ENCODE measurements at regions not wholly inside any gene's neighbourhood (a gene's known extent, or its start where the extent isn't known, plus 50 kb on each side); places are given as distances from the start of the nearest gene placed in this dataset.

GRCh38 chrX:7568597-7568996 is 274.4 kb upstream of the VCX start:
- Histone ChIP-seq H2AFZ (ENCODE audit: low read length) (no peak overlapping the region), H2BK5ac (ENCODE audit: low read length) (no peak overlapping the region), H3K4me2 (ENCODE audit: insufficient read depth, low read length, poor library complexity, severe bottlenecking) (no peak overlapping the region), H2BK15ac (ENCODE audit: low read length) (no peak overlapping the region), H3K79me1 (ENCODE audit: low read depth, low read length) (no peaks in the 10 kb centered on the region), H2BK120ac (ENCODE audit: low read depth, low read length) (no peak overlapping the region), H3K14ac (ENCODE audit: low read length) (no peak overlapping the region), H4K8ac (ENCODE audit: low read depth, low read length) (no peak overlapping the region), H4K91ac (ENCODE audit: low read depth, low read length, poor library complexity) (no peak overlapping the region), H3K27me3 (ENCODE audit: control insufficient read depth in 3 of 3, insufficient read depth in 3 of 3, low read depth in 1 of 3, low read length in 3 of 3) (no peaks in the 10 kb centered on the region), H3K4me1 (ENCODE audit: control insufficient read depth in 2 of 2, insufficient read depth in 1 of 2, low read depth in 1 of 2, low read length in 2 of 2) (peaks cover 0 to 2% of the 10 kb centered on the region in 2 donors), H2BK12ac (ENCODE audit: low read length) (no peak overlapping the region), H3K36me3 (replicated peaks in 1 of 2; ENCODE audit: control insufficient read depth in 2 of 2, insufficient read depth in 2 of 2, low read length in 2 of 2) (no peaks in the 10 kb centered on the region), H2AK5ac (ENCODE audit: low read depth, low read length) (no peak overlapping the region), H3K4ac (ENCODE audit: low read length) (no peak overlapping the region), H3K9me3 (replicated peaks in 1 of 2; ENCODE audit: control insufficient read depth in 2 of 2, insufficient read depth in 1 of 2, low read depth in 1 of 2, low read length in 2 of 2) (no peaks in the 10 kb centered on the region), H3K9ac (ENCODE audit: low read depth, low read length, poor library complexity) (no peak overlapping the region), H3K4me3 (ENCODE audit: low read length in 2 of 2) (no peak overlapping the region), H3K23ac (ENCODE audit: low read depth, low read length, poor library complexity) (no peak overlapping the region), H3K18ac (ENCODE audit: low read length) (no peak overlapping the region), H3K27ac (replicated peaks; ENCODE audit: low read length) (no peak overlapping the region)
- no peak for DNase-seq (ENCODE audit: low spot score)
- no CpG with 5 or more reads among the region's 4 CpGs for WGBS, 2 donors (ENCODE audit: extremely low coverage in 2 of 2, insufficient read length in 2 of 2, insufficient replicate concordance in 1 of 2)

- no peak overlapping the region for H2BK15ac ChIP-seq (ENCODE audit: low read length)
- H3K27me3 ChIP-seq (ENCODE audit: control insufficient read depth in 3 of 3, insufficient read depth in 3 of 3, low read depth in 1 of 3, low read length in 3 of 3), result no peaks in the 10 kb centered on the region
- no peak overlapping the region for H3K27ac ChIP-seq (replicated peaks; ENCODE audit: low read length)
- no peaks in the 10 kb centered on the region for H3K9me3 ChIP-seq (replicated peaks in 1 of 2; ENCODE audit: control insufficient read depth in 2 of 2, insufficient read depth in 1 of 2, low read depth in 1 of 2, low read length in 2 of 2)
- H3K4me1 ChIP-seq (ENCODE audit: control insufficient read depth in 2 of 2, insufficient read depth in 1 of 2, low read depth in 1 of 2, low read length in 2 of 2), result peaks cover 0 to 2% of the 10 kb centered on the region in 2 donors
- no peak overlapping the region for H2BK12ac ChIP-seq (ENCODE audit: low read length)
- H3K4ac ChIP-seq (ENCODE audit: low read length), result no peak overlapping the region
- no CpG with 5 or more reads among the region's 3 CpGs for WGBS, 2 donors (ENCODE audit: extremely low coverage in 2 of 2, insufficient read length in 2 of 2, insufficient replicate concordance in 1 of 2)
- H3K14ac ChIP-seq (ENCODE audit: low read length), result no peak overlapping the region
- H3K23ac ChIP-seq (ENCODE audit: low read depth, low read length, poor library complexity), result no peak overlapping the region
- H2BK120ac ChIP-seq (ENCODE audit: low read depth, low read length), result no peak overlapping the region
- no peak overlapping the region for H4K8ac ChIP-seq (ENCODE audit: low read depth, low read length)
- H3K18ac ChIP-seq (ENCODE audit: low read length), result no peak overlapping the region
- H2AFZ ChIP-seq (ENCODE audit: low read length), result no peak overlapping the region
- no peaks in the 10 kb centered on the region for H3K36me3 ChIP-seq (replicated peaks in 1 of 2; ENCODE audit: control insufficient read depth in 2 of 2, insufficient read depth in 2 of 2, low read length in 2 of 2)
- no peak overlapping the region for H3K4me3 ChIP-seq (ENCODE audit: low read length in 2 of 2)
- H2AK5ac ChIP-seq (ENCODE audit: low read depth, low read length), result no peak overlapping the region
- H3K9ac ChIP-seq (ENCODE audit: low read depth, low read length, poor library complexity), result no peak overlapping the region
- no peak overlapping the region for H4K91ac ChIP-seq (ENCODE audit: low read depth, low read length, poor library complexity)
- no peak for DNase-seq (ENCODE audit: low spot score)
- no peak overlapping the region for H3K4me2 ChIP-seq (ENCODE audit: insufficient read depth, low read length, poor library complexity, severe bottlenecking)
- no peaks in the 10 kb centered on the region for H3K79me1 ChIP-seq (ENCODE audit: low read depth, low read length)
- H2BK5ac ChIP-seq (ENCODE audit: low read length), result no peak overlapping the region
These were observed 274.8 kb upstream of the VCX start for GRCh38 chrX:7568130-7568529.

- H3K4me1 ChIP-seq (ENCODE audit: control insufficient read depth in 2 of 2, insufficient read depth in 1 of 2, low read depth in 1 of 2, low read length in 2 of 2), result no peaks in the 10 kb centered on the region
- no peak overlapping the region for H3K4me2 ChIP-seq (ENCODE audit: insufficient read depth, low read length, poor library complexity, severe bottlenecking)
- no peak for DNase-seq (ENCODE audit: low spot score)
- H3K4me3 ChIP-seq (ENCODE audit: low read length in 2 of 2), result no peak overlapping the region
- no peak overlapping the region for H2AK5ac ChIP-seq (ENCODE audit: low read depth, low read length)
- H3K18ac ChIP-seq (ENCODE audit: low read length), result no peak overlapping the region
- no peak overlapping the region for H4K91ac ChIP-seq (ENCODE audit: low read depth, low read length, poor library complexity)
- no peak overlapping the region for H2BK15ac ChIP-seq (ENCODE audit: low read length)
- no peaks in the 10 kb centered on the region for H3K79me1 ChIP-seq (ENCODE audit: low read depth, low read length)
- WGBS, 2 donors (ENCODE audit: extremely low coverage in 2 of 2, insufficient read length in 2 of 2, insufficient replicate concordance in 1 of 2), result no CpG with 5 or more reads among the region's 2 CpGs
- no peak overlapping the region for H3K27ac ChIP-seq (replicated peaks; ENCODE audit: low read length)
- H2AFZ ChIP-seq (ENCODE audit: low read length), result no peak overlapping the region
- H3K23ac ChIP-seq (ENCODE audit: low read depth, low read length, poor library complexity), result no peak overlapping the region
- no peak overlapping the region for H2BK120ac ChIP-seq (ENCODE audit: low read depth, low read length)
- no peaks in the 10 kb centered on the region for H3K27me3 ChIP-seq (ENCODE audit: control insufficient read depth in 3 of 3, insufficient read depth in 3 of 3, low read depth in 1 of 3, low read length in 3 of 3)
- no peaks in the 10 kb centered on the region for H3K9me3 ChIP-seq (replicated peaks in 1 of 2; ENCODE audit: control insufficient read depth in 2 of 2, insufficient read depth in 1 of 2, low read depth in 1 of 2, low read length in 2 of 2)
- H2BK5ac ChIP-seq (ENCODE audit: low read length), result no peak overlapping the region
- H3K36me3 ChIP-seq (replicated peaks in 1 of 2; ENCODE audit: control insufficient read depth in 2 of 2, insufficient read depth in 2 of 2, low read length in 2 of 2), result no peaks in the 10 kb centered on the region
- no peak overlapping the region for H3K9ac ChIP-seq (ENCODE audit: low read depth, low read length, poor library complexity)
- H4K8ac ChIP-seq (ENCODE audit: low read depth, low read length), result no peak overlapping the region
- no peak overlapping the region for H3K4ac ChIP-seq (ENCODE audit: low read length)
- H2BK12ac ChIP-seq (ENCODE audit: low read length), result no peak overlapping the region
- no peak overlapping the region for H3K14ac ChIP-seq (ENCODE audit: low read length)
These were observed 290.2 kb upstream of the VCX start for GRCh38 chrX:7552760-7553159.

- H2BK15ac ChIP-seq (ENCODE audit: low read length), result peak overlapping the region; percentile 58
- DNase-seq (ENCODE audit: low spot score), result no peak
- no peak overlapping the region for H2AFZ ChIP-seq (ENCODE audit: low read length)
- H3K79me1 ChIP-seq (ENCODE audit: low read depth, low read length), result no peaks in the 10 kb centered on the region
- WGBS, 2 donors (ENCODE audit: extremely low coverage in 2 of 2, insufficient read length in 2 of 2, insufficient replicate concordance in 1 of 2), result no CpG with 5 or more reads among the region's 17 CpGs
- H3K23ac ChIP-seq (ENCODE audit: low read depth, low read length, poor library complexity), result no peak overlapping the region
- H3K14ac ChIP-seq (ENCODE audit: low read length), result no peak overlapping the region
- H3K4me2 ChIP-seq (ENCODE audit: insufficient read depth, low read length, poor library complexity, severe bottlenecking), result no peak overlapping the region
- H3K36me3 ChIP-seq (replicated peaks in 1 of 2; ENCODE audit: control insufficient read depth in 2 of 2, insufficient read depth in 2 of 2, low read length in 2 of 2), result no peaks in the 10 kb centered on the region
- H4K8ac ChIP-seq (ENCODE audit: low read depth, low read length), result no peak overlapping the region
- no peak overlapping the region for H3K4ac ChIP-seq (ENCODE audit: low read length)
- no peak overlapping the region for H2BK12ac ChIP-seq (ENCODE audit: low read length)
- H3K4me1 ChIP-seq (ENCODE audit: control insufficient read depth in 2 of 2, insufficient read depth in 1 of 2, low read depth in 1 of 2, low read length in 2 of 2), result peaks cover 5 to 16% of the 10 kb centered on the region in 2 donors
- no peak overlapping the region for H3K9ac ChIP-seq (ENCODE audit: low read depth, low read length, poor library complexity)
- H3K9me3 ChIP-seq (replicated peaks in 1 of 2; ENCODE audit: control insufficient read depth in 2 of 2, insufficient read depth in 1 of 2, low read depth in 1 of 2, low read length in 2 of 2), result no peaks in the 10 kb centered on the region
- no peak overlapping the region for H2AK5ac ChIP-seq (ENCODE audit: low read depth, low read length)
- H2BK120ac ChIP-seq (ENCODE audit: low read depth, low read length), result no peak overlapping the region
- H3K4me3 ChIP-seq (ENCODE audit: low read length in 2 of 2), result no peak overlapping the region
- no peaks in the 10 kb centered on the region for H3K27me3 ChIP-seq (ENCODE audit: control insufficient read depth in 3 of 3, insufficient read depth in 3 of 3, low read depth in 1 of 3, low read length in 3 of 3)
- H2BK5ac ChIP-seq (ENCODE audit: low read length), result no peak overlapping the region
- H4K91ac ChIP-seq (ENCODE audit: low read depth, low read length, poor library complexity), result no peak overlapping the region
- no peak overlapping the region for H3K27ac ChIP-seq (replicated peaks; ENCODE audit: low read length)
- H3K18ac ChIP-seq (ENCODE audit: low read length), result peak overlapping the region; percentile 52
These were observed 296.4 kb upstream of the VCX start for GRCh38 chrX:7546551-7547080.
